K562 (cell line): ENCODE measurements at regions not wholly inside any gene's neighbourhood (a gene's known extent, or its start where the extent isn't known, plus 50 kb on each side); places are given as distances from the start of the nearest gene placed in this dataset.

Experiments
- JUND ChIP-seq, 2 experiments: IDR thresholded peaks; 2 replicates in 1 of 2; 3 replicates in 1 of 2; pipeline ENCODE4 v1.6.1; 2011; ENCODE audit warnings: borderline replicate concordance in 2 of 2, low read depth in 2 of 2, low read length in 2 of 2, improper control_type of control experiment in 1 of 2, missing biosample characterization in 1 of 2, missing genetic modification characterization in 1 of 2, missing genetic modification reagents in 1 of 2
- MLX ChIP-seq, 2 experiments: fragments of 450-650 bp in 1 of 2; sonication (generic) in 1 of 2; formaldehyde crosslinking; conservative IDR thresholded peaks; 2 replicates each; pipeline versions ENCODE4 v1.4.0 to v1.8.1; 2020 to 2022; ENCODE audit warnings: mild to moderate bottlenecking in 1 of 2, missing genetic modification reagents in 1 of 2
- TSHZ1 ChIP-seq: fragments of 250-450 bp; sonication (Bioruptor Pico); IDR thresholded peaks from 2 replicates; pipeline ENCODE4 v1.4.0; 2020; ENCODE audit warnings: mild to moderate bottlenecking, moderate library complexity
- ZBTB49 ChIP-seq: sonication (generic); formaldehyde crosslinking; IDR thresholded peaks from 2 replicates; pipeline ENCODE4 v1.8.0; 2022; ENCODE audit warnings: missing genetic modification reagents, mild to moderate bottlenecking, borderline replicate concordance

- TF ChIP-seq MLX (CRISPR knock-in tag; conservative IDR thresholded peaks at IDR 0.05), result no peak
- TF ChIP-seq JUND (IDR thresholded peaks at IDR 0.05; ENCODE audit: borderline replicate concordance, low read depth, low read length), result no peak
- no peak for TF ChIP-seq JUND (tag; IDR thresholded peaks at IDR 0.05; ENCODE audit: borderline replicate concordance, low read depth, low read length)
- no peak for TF ChIP-seq ZBTB49 (CRISPR knock-in tag)
- no peak for TF ChIP-seq TSHZ1 (CRISPR knock-in tag)
Observed at GRCh38 chr2:16172324-16173175, 232.2 kb downstream of the MYCN start (continued).
